Nephron (organoid): ENCODE measurements at regions not wholly inside any gene's neighbourhood (a gene's known extent, or its start where the extent isn't known, plus 50 kb on each side); places are given as distances from the start of the nearest gene placed in this dataset.

ENCODE experiments used
- H3K27ac Mint-ChIP-seq, 3 experiments: 2 replicates each; pipeline ENCODE4 v1.8.0; 2020; ENCODE audit warnings: mixed read lengths in 3 of 3, mild to moderate bottlenecking in 2 of 3, moderate library complexity in 1 of 3
- H3K27me3 Mint-ChIP-seq: 2 replicates; pipeline ENCODE4 v1.8.0; 2021; ENCODE audit warnings: low read depth, mild to moderate bottlenecking, moderate library complexity, mixed read lengths
- H3K36me3 Mint-ChIP-seq: 2 replicates; pipeline ENCODE4 v1.8.0; 2020; ENCODE audit warnings: low read depth, mixed read lengths
- H3K4me1 Mint-ChIP-seq: 2 replicates; pipeline ENCODE4 v1.8.0; 2020; ENCODE audit warnings: mixed read lengths
- H3K4me3 Mint-ChIP-seq, 3 experiments: 2 replicates each; pipeline ENCODE4 v1.8.0; 2020; ENCODE audit warnings: mild to moderate bottlenecking in 3 of 3, mixed read lengths in 3 of 3, moderate library complexity in 2 of 3
- H3K9me3 Mint-ChIP-seq: 2 replicates; pipeline ENCODE4 v1.8.0; 2020; ENCODE audit warnings: mixed read lengths
- TF ChIP-seq, protein P1 (sequence below), 3 experiments: fragments of 200-600 bp; sonication (generic); IDR thresholded peaks; one replicate each; pipeline ENCODE4 v1.5.0; 2021; ENCODE audit warnings: antibody characterized with exemption in 3 of 3; ENCODE audit not compliant: unreplicated experiment in 3 of 3

DNA sequence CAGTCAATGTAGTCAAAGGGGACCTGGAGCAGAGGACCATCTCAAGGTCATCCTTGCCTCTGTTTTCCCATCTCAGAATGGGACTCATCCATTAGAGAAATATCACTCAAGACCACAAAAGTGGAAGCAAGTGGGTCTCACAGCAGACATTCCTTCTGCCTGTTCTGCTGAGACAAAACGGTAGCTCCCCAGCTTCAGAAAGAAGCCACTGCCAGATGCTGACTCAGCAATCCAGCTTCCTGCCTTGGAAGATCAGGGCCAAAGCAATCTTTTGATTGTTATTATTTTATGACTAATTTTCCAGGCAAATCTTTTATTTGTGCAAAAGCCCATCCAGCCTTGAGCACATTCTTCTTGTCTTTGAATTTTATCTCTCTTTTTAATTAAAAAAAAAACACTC, 86.8 kb downstream of the CCT6B start:
- H3K36me3 Mint-ChIP-seq = no peaks in the 10 kb centered on the region
- peaks cover 28% of the 10 kb centered on the region for H3K4me1 Mint-ChIP-seq
- peak overlapping the region; percentile 24 to 61 (median 28) for H3K27ac Mint-ChIP-seq
- H3K4me3 Mint-ChIP-seq = no peak overlapping the region
- peaks cover 6% of the 10 kb centered on the region for H3K9me3 Mint-ChIP-seq
- TF ChIP-seq, protein P1, sequence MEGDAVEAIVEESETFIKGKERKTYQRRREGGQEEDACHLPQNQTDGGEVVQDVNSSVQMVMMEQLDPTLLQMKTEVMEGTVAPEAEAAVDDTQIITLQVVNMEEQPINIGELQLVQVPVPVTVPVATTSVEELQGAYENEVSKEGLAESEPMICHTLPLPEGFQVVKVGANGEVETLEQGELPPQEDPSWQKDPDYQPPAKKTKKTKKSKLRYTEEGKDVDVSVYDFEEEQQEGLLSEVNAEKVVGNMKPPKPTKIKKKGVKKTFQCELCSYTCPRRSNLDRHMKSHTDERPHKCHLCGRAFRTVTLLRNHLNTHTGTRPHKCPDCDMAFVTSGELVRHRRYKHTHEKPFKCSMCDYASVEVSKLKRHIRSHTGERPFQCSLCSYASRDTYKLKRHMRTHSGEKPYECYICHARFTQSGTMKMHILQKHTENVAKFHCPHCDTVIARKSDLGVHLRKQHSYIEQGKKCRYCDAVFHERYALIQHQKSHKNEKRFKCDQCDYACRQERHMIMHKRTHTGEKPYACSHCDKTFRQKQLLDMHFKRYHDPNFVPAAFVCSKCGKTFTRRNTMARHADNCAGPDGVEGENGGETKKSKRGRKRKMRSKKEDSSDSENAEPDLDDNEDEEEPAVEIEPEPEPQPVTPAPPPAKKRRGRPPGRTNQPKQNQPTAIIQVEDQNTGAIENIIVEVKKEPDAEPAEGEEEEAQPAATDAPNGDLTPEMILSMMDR (IDR thresholded peaks at IDR 0.05; ENCODE audit: unreplicated experiment in 3 of 3) = no peak
- H3K27me3 Mint-ChIP-seq = peaks cover 20% of the 10 kb centered on the region

DNA sequence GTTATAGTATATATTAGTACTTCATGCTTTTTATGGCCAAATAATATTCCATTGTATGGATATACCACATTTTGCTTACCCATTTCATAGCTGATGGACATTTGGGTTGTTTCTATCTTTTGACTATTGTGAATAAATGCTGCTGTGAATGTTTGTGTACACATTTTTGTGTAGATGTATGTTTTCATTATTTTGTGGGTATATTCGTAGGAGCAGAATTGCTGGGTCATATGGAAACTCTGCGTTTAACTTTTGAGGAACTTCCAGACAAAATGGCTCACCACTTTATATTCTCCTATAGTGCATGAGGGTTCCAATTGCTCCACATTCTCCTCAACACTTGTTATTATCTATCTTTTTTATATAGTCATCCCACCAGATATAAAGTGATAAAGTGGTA, 88.6 kb downstream of the CCT6B start:
- TF ChIP-seq, protein P1 (IDR thresholded peaks at IDR 0.05; ENCODE audit: unreplicated experiment in 3 of 3) = no peak
- peaks cover 9% of the 10 kb centered on the region for H3K9me3 Mint-ChIP-seq
- no peaks in the 10 kb centered on the region for H3K36me3 Mint-ChIP-seq
- no peak overlapping the region for H3K27ac Mint-ChIP-seq
- H3K4me1 Mint-ChIP-seq = peaks cover 16% of the 10 kb centered on the region
- no peak overlapping the region for H3K4me3 Mint-ChIP-seq
- peaks cover 15% of the 10 kb centered on the region for H3K27me3 Mint-ChIP-seq

DNA sequence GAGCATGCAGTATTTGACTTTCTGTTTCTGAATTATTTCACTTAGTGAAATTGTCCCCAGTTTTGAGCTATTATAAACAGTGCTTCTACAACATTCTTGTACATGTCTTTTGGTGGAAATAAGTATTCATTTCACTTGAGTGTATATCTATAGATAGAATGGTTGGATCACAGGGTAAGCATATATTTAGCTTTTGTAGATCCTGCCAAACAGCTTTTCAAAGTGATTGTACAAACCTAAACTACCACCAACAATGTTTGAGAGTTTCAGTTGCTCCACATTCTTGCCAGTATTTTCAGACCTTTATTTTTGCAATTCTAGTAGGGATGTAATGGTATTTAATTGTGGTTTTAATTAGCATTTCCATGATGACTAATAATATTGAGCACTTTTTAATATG, 91.6 kb downstream of the CCT6B start:
- H3K27ac Mint-ChIP-seq = no peak overlapping the region
- H3K4me3 Mint-ChIP-seq = no peak overlapping the region
- H3K9me3 Mint-ChIP-seq = peaks cover 9% of the 10 kb centered on the region
- H3K36me3 Mint-ChIP-seq = no peaks in the 10 kb centered on the region
- TF ChIP-seq, protein P1 (IDR thresholded peaks at IDR 0.05; ENCODE audit: unreplicated experiment in 3 of 3) = no peak
- H3K27me3 Mint-ChIP-seq = peaks cover 9% of the 10 kb centered on the region
- H3K4me1 Mint-ChIP-seq = peaks cover 7% of the 10 kb centered on the region

DNA sequence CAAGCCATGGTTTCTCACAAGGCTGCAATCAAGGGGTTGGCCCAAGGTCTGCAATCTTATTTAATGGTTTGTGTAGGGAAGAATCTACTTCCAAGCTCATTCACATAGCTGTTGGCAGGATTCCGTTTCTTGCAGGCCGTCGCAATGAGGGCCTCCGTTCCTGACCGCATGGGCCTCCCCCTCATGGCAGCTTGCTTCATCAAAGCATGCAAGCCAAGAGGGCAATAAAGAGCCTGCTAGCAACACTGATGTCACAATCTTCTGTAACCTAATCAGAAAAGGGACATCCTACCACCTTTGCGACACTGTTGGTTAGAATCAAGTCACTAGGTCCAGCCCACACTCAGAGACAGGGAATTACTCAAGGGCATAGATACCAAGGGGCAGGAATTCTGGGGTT, 95.5 kb downstream of the CCT6B start:
- Mint-ChIP-seq H3K27ac (no peak overlapping the region), H3K4me3 (no peak overlapping the region), H3K36me3 (no peaks in the 10 kb centered on the region), H3K9me3 (peaks cover 3% of the 10 kb centered on the region), H3K4me1 (no peaks in the 10 kb centered on the region), H3K27me3 (peaks cover 9% of the 10 kb centered on the region)
- TF ChIP-seq, protein P1 (IDR thresholded peaks at IDR 0.05; ENCODE audit: unreplicated experiment in 3 of 3) = no peak

DNA sequence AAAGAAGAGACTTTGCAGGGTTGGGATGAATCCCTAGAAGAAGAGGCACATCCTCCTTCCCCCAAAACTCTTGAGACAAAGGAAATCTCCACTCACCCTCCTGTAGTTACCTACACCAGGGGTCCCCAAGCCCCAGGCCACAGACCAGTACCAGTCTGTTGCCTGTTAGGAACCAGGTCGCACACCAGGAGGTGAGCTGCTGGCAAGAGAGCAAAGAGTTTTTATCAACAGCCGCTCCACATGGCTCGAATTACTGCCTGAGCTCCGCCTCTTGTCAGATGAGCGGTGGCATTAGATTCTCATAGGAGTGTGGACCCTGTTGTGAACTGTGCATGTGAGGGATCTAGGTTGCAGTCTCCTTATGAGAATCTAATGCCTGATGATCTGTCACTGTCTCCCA, 98.9 kb downstream of the CCT6B start:
- TF ChIP-seq, protein P1 (IDR thresholded peaks at IDR 0.05; ENCODE audit: unreplicated experiment in 3 of 3) = no peak
- no peak overlapping the region for H3K27ac Mint-ChIP-seq
- H3K4me3 Mint-ChIP-seq = no peak overlapping the region
- no peaks in the 10 kb centered on the region for H3K4me1 Mint-ChIP-seq
- H3K9me3 Mint-ChIP-seq = no peaks in the 10 kb centered on the region
- peaks cover 7% of the 10 kb centered on the region for H3K27me3 Mint-ChIP-seq
- H3K36me3 Mint-ChIP-seq = no peaks in the 10 kb centered on the region

DNA sequence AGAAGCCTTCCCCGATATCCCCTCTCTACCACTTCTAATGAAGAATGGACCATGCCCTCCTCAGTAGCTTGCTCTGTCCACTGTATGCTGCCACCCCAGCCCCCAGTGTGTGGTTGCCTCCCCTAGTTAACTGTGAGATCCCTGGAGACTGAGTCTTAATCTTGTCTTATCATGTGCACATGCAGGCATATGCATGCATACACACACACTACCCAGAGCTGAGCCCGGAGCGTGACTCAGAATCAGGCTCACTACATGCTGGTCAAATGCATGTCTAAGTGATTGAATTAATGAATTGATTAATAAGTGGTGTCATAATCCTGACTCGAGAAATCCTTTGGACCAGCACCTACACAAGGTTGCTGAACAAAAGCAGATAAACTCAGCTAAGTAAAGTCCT, 99.4 kb downstream of the CCT6B start:
- Mint-ChIP-seq H3K27me3 (peaks cover 9% of the 10 kb centered on the region), H3K27ac (no peak overlapping the region), H3K4me3 (no peak overlapping the region), H3K9me3 (no peaks in the 10 kb centered on the region), H3K36me3 (no peaks in the 10 kb centered on the region), H3K4me1 (no peaks in the 10 kb centered on the region)
- TF ChIP-seq, protein P1 (IDR thresholded peaks at IDR 0.05; ENCODE audit: unreplicated experiment in 3 of 3) = no peak
